HepG2 (cell line): ENCODE measurements at regions not wholly inside any gene's neighbourhood (a gene's known extent, or its start where the extent isn't known, plus 50 kb on each side); places are given as distances from the start of the nearest gene placed in this dataset.

Experiments used
- ASH2L ChIP-seq: fragments of 300-600, 200-600 bp; sonication (generic); IDR thresholded peaks from 2 replicates; pipeline ENCODE4 v1.7.0; 2017; ENCODE audit warnings: low read depth, mild to moderate bottlenecking, moderate library complexity, mixed read lengths, low read length; ENCODE audit not compliant: insufficient read length
- CREB1 ChIP-seq, 2 experiments: fragments of 450-650 bp in 1 of 2; IDR thresholded peaks; 2 replicates each; pipeline ENCODE4 v1.6.1; 2016 to 2017; ENCODE audit warnings: control low read depth in 1 of 2, mild to moderate bottlenecking in 1 of 2, missing compliant biosample characterization in 1 of 2, missing genetic modification characterization in 1 of 2
- CTCF ChIP-seq: sonication (generic); formaldehyde crosslinking; IDR thresholded peaks from 2 replicates; pipeline ENCODE4 v1.5.0; 2020; ENCODE audit warnings: mild to moderate bottlenecking, missing genetic modification reagents, moderate library complexity
- EZH2 ChIP-seq: conservative IDR thresholded peaks from 2 replicates; pipeline ENCODE4 v1.6.1; 2012; ENCODE audit warnings: mild to moderate bottlenecking, low read depth, low read length, moderate library complexity
- JUNB ChIP-seq: sonication (generic); formaldehyde crosslinking; IDR thresholded peaks from 2 replicates; pipeline ENCODE4 v1.8.0; 2022; ENCODE audit warnings: missing genetic modification reagents, mild to moderate bottlenecking, borderline replicate concordance
- JUND ChIP-seq: sonication (generic); formaldehyde crosslinking; IDR thresholded peaks from 2 replicates; pipeline ENCODE4 v1.8.0; 2022; ENCODE audit warnings: mild to moderate bottlenecking, missing genetic modification reagents
- KDM1A ChIP-seq: IDR thresholded peaks from 2 replicates; pipeline ENCODE4 v1.6.1; 2016; ENCODE audit warnings: missing compliant biosample characterization
- POGK ChIP-seq: sonication (generic); formaldehyde crosslinking; conservative IDR thresholded peaks from 2 replicates; pipeline ENCODE4 v1.8.0; 2022; ENCODE audit warnings: mild to moderate bottlenecking, moderate library complexity, missing genetic modification reagents
- POLR2A ChIP-seq, 2 experiments: IDR thresholded peaks; 2 replicates each; pipeline ENCODE4 v1.6.1; 2011; ENCODE audit warnings: low read depth in 2 of 2, low read length in 2 of 2, mild to moderate bottlenecking in 1 of 2, moderate library complexity in 1 of 2; ENCODE audit not compliant: insufficient read depth in 1 of 2
- POLR2AphosphoS5 ChIP-seq: IDR thresholded peaks from 2 replicates; pipeline ENCODE4 v1.6.1; 2012; ENCODE audit warnings: low read depth, low read length
- SMAD1 ChIP-seq: sonication (generic); formaldehyde crosslinking; IDR thresholded peaks from 2 replicates; pipeline ENCODE4 v1.4.0; 2020; ENCODE audit warnings: missing genetic modification reagents, low read depth, mild to moderate bottlenecking, borderline replicate concordance
- ZBTB25 ChIP-seq: IDR thresholded peaks from 2 replicates; pipeline ENCODE4 v1.6.1; 2018; ENCODE audit warnings: missing genetic modification reagents
- ZFP41 ChIP-seq: sonication (generic); formaldehyde crosslinking; IDR thresholded peaks from 2 replicates; pipeline ENCODE4 v1.4.0; 2020; ENCODE audit warnings: mild to moderate bottlenecking, missing genetic modification reagents, borderline replicate concordance
- ZNF232 ChIP-seq: sonication (generic); formaldehyde crosslinking; IDR thresholded peaks from 2 replicates; pipeline ENCODE4 v1.4.0; 2020; ENCODE audit warnings: missing genetic modification reagents, borderline replicate concordance

- TF ChIP-seq CTCF (CRISPR knock-in tag) (no peak), POGK (no peak), ASH2L (no peak), ZBTB25 (CRISPR knock-in tag) (no peak), ZNF232 (CRISPR knock-in tag) (no peak), JUND (no peak), POLR2A (IDR thresholded peaks at IDR 0.05; ENCODE audit: insufficient read depth in 1 of 2, low read depth in 2 of 2, low read length in 2 of 2) (no peak), SMAD1 (CRISPR knock-in tag) (no peak), POLR2AphosphoS5 (no peak), EZH2 (no peak), ZFP41 (no peak), KDM1A (CRISPR knock-in tag) (no peak), CREB1 (IDR thresholded peaks at IDR 0.05) (no peak), CREB1 (CRISPR knock-in tag; IDR thresholded peaks at IDR 0.05) (no peak), JUNB (CRISPR knock-in tag) (no peak)
Measured at GRCh38 chr2:142615876-142616275, 261.6 kb upstream of the KYNU start.
